ENCODE measurements at regions not wholly inside any gene's neighbourhood (a gene's known extent, or its start where the extent isn't known, plus 50 kb on each side); places are given as distances from the start of the nearest gene placed in this dataset.

DNA sequence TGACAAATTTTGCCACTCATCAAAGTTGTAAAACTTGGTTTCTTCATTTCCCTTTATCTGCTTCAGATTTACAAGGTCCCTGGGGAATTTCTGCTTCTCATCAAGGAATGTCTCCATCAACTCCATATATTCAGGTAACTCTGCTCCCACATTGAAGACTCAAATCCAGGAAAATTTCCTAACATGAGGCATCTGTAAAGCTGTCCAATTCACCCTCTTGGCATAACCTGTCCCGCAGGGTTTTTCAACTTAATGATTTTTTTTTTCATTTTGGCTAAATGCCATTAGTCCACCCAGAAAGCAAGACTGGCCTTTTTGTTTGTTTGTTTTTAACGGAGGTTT lies 50.2 kb upstream of the SLC30A5 start (continued):
- TF ChIP-seq, protein P1, sequence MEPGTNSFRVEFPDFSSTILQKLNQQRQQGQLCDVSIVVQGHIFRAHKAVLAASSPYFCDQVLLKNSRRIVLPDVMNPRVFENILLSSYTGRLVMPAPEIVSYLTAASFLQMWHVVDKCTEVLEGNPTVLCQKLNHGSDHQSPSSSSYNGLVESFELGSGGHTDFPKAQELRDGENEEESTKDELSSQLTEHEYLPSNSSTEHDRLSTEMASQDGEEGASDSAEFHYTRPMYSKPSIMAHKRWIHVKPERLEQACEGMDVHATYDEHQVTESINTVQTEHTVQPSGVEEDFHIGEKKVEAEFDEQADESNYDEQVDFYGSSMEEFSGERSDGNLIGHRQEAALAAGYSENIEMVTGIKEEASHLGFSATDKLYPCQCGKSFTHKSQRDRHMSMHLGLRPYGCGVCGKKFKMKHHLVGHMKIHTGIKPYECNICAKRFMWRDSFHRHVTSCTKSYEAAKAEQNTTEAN (CRISPR knock-in tag; conservative IDR thresholded peaks at IDR 0.05) = no peak
- TF ChIP-seq ZFY (CRISPR knock-in tag; IDR thresholded peaks at IDR 0.05) (no peak), ZNF552 (CRISPR knock-in tag; IDR thresholded peaks at IDR 0.05; ENCODE audit: borderline replicate concordance) (no peak), PHF5A (CRISPR knock-in tag; IDR thresholded peaks at IDR 0.05; ENCODE audit: low read depth, unreplicated experiment) (no peak)

Small RNAs in the stretch of these regions (small RNA-seq; reads per million reads assigned to genes)
- gene RF00096 (ENCODE audit: insufficient read depth in 2 of 3, insufficient read length in 3 of 3, low read depth in 2 of 3, low replicate concordance in 1 of 3) (0.98 to 5.5 (median 1.9) reads per million in 3 experiments), gene RN7SKP251 (ENCODE audit: insufficient read depth in 2 of 3, insufficient read length in 3 of 3, low read depth in 2 of 3, low replicate concordance in 1 of 3) (0 reads per million in 3 experiments), gene VWA8P1 (ENCODE audit: insufficient read depth in 2 of 3, insufficient read length in 3 of 3, low read depth in 2 of 3, low replicate concordance in 1 of 3) (0 reads per million in 3 experiments)

Data from HepG2 (cell line).